ENCODE measurements at regions not wholly inside any gene's neighbourhood (a gene's known extent, or its start where the extent isn't known, plus 50 kb on each side); places are given as distances from the start of the nearest gene placed in this dataset.

DNA sequence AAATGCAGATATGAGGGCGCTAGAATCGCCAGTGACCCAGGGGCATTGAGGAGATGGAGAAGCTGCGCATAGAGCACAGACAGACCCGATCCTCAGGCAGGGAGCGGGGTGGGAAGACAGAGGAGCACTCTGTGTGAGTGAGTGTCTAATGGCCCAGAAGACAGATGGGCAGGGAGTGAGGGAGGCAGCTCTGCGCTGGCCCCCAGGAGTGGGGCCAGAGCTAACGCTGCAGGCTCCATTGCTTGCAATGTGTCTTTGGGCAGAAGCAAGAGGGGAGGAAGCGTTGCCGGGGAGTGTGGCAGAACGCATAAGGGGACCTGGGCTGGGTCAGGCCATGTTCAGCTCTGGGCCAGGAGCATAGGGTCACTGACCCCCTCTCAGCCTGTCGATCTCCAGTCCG lies 207.0 kb downstream of the TBXT start:
- Histone ChIP-seq H2AFZ (ENCODE audit: low read depth, low read length) (no peak overlapping the region), H3K9me3 (ENCODE audit: insufficient read depth, low read length) (no peaks in the 10 kb centered on the region), H4K20me1 (ENCODE audit: insufficient read depth, low read length) (no peaks in the 10 kb centered on the region), H3K36me3 (replicated peaks; ENCODE audit: low read depth, low read length) (no peaks in the 10 kb centered on the region), H3K4me2 (ENCODE audit: low read length) (no peak overlapping the region), H3K79me2 (ENCODE audit: low read length) (no peaks in the 10 kb centered on the region), H3K27ac (ENCODE audit: low read length) (no peak overlapping the region), H3K4me1 (ENCODE audit: low read length) (no peaks in the 10 kb centered on the region), H3K9ac (ENCODE audit: low read length) (no peak overlapping the region), H3K27me3 (ENCODE audit: low read depth, low read length) (no peaks in the 10 kb centered on the region), H3K4me3 (ENCODE audit: low read length) (no peak overlapping the region)
- TF ChIP-seq CTCF (IDR thresholded peaks at IDR 0.05; ENCODE audit: low read depth, low read length) (no peak), EZH2phosphoT487 (IDR thresholded peaks at IDR 0.05; ENCODE audit: low read depth) (no peak)

DNA sequence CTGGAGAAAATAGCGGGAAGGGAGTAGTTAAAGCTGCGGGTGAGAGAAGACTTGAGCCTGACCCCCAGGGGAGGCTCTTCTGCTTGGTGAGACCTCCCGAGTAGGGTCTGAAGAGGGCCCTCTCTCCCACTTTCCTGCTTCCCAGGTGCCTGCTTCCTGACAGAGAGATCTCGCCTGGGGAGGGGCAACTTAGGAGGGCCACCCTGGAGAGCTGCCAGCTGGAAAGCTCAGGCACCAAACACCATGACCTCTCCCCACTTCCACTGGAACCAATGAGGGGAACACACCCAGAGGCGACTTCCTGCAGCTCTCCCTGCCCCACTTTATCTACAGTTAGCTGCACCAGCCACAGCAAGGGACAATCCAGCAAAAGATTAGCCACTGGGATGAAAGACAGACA lies 208.0 kb downstream of the TBXT start:
- TF ChIP-seq EZH2phosphoT487 (IDR thresholded peaks at IDR 0.05; ENCODE audit: low read depth), result no peak

GRCh38 chr6:165956874-165957273 lies 210.8 kb downstream of the TBXT start:
- H3K4me2 ChIP-seq (ENCODE audit: low read length), result no peak overlapping the region
- H3K27ac ChIP-seq (ENCODE audit: low read length), result no peak overlapping the region
- no peak overlapping the region for H2AFZ ChIP-seq (ENCODE audit: low read depth, low read length)
- H3K27me3 ChIP-seq (ENCODE audit: low read depth, low read length), result no peaks in the 10 kb centered on the region
- H3K4me3 ChIP-seq (ENCODE audit: low read length), result no peak overlapping the region
- H3K36me3 ChIP-seq (replicated peaks; ENCODE audit: low read depth, low read length), result no peaks in the 10 kb centered on the region
- no peaks in the 10 kb centered on the region for H4K20me1 ChIP-seq (ENCODE audit: insufficient read depth, low read length)
- TF ChIP-seq EZH2phosphoT487 (IDR thresholded peaks at IDR 0.05; ENCODE audit: low read depth) (no peak), CTCF (IDR thresholded peaks at IDR 0.05; ENCODE audit: low read depth, low read length) (no peak)
- no peaks in the 10 kb centered on the region for H3K79me2 ChIP-seq (ENCODE audit: low read length)
- no peak overlapping the region for H3K9ac ChIP-seq (ENCODE audit: low read length)
- H3K4me1 ChIP-seq (ENCODE audit: low read length), result no peaks in the 10 kb centered on the region
- no peaks in the 10 kb centered on the region for H3K9me3 ChIP-seq (ENCODE audit: insufficient read depth, low read length)

More for the DNA sequence above, 208.0 kb downstream of the TBXT start:
- H3K4me1 ChIP-seq (ENCODE audit: low read length), result no peaks in the 10 kb centered on the region
- no peaks in the 10 kb centered on the region for H3K27me3 ChIP-seq (ENCODE audit: low read depth, low read length)
- no peaks in the 10 kb centered on the region for H3K9me3 ChIP-seq (ENCODE audit: insufficient read depth, low read length)
- no peak overlapping the region for H2AFZ ChIP-seq (ENCODE audit: low read depth, low read length)
- H3K4me3 ChIP-seq (ENCODE audit: low read length), result no peak overlapping the region
- H3K27ac ChIP-seq (ENCODE audit: low read length), result no peak overlapping the region
- H3K36me3 ChIP-seq (replicated peaks; ENCODE audit: low read depth, low read length), result no peaks in the 10 kb centered on the region
- H3K79me2 ChIP-seq (ENCODE audit: low read length), result no peaks in the 10 kb centered on the region
- no peak overlapping the region for H3K4me2 ChIP-seq (ENCODE audit: low read length)
- no peak overlapping the region for H3K9ac ChIP-seq (ENCODE audit: low read length)
- no peaks in the 10 kb centered on the region for H4K20me1 ChIP-seq (ENCODE audit: insufficient read depth, low read length)

GRCh38 chr6:165952514-165952913 lies 215.1 kb downstream of the TBXT start:
- H3K9ac ChIP-seq (ENCODE audit: low read length), result no peak overlapping the region
- H2AFZ ChIP-seq (ENCODE audit: low read depth, low read length), result no peak overlapping the region
- no peak for TF ChIP-seq CTCF (IDR thresholded peaks at IDR 0.05; ENCODE audit: low read depth, low read length)
- no peak for TF ChIP-seq EZH2phosphoT487 (IDR thresholded peaks at IDR 0.05; ENCODE audit: low read depth)
- no peaks in the 10 kb centered on the region for H3K36me3 ChIP-seq (replicated peaks; ENCODE audit: low read depth, low read length)
- no peaks in the 10 kb centered on the region for H3K27me3 ChIP-seq (ENCODE audit: low read depth, low read length)
- no peak overlapping the region for H3K4me3 ChIP-seq (ENCODE audit: low read length)
- no peaks in the 10 kb centered on the region for H4K20me1 ChIP-seq (ENCODE audit: insufficient read depth, low read length)
- no peak overlapping the region for H3K27ac ChIP-seq (ENCODE audit: low read length)
- H3K4me1 ChIP-seq (ENCODE audit: low read length), result no peaks in the 10 kb centered on the region
- H3K9me3 ChIP-seq (ENCODE audit: insufficient read depth, low read length), result no peaks in the 10 kb centered on the region
- H3K4me2 ChIP-seq (ENCODE audit: low read length), result no peak overlapping the region
- H3K79me2 ChIP-seq (ENCODE audit: low read length), result no peaks in the 10 kb centered on the region

- Histone ChIP-seq H3K9me3 (ENCODE audit: insufficient read depth, low read length) (no peaks in the 10 kb centered on the region), H4K20me1 (ENCODE audit: insufficient read depth, low read length) (no peaks in the 10 kb centered on the region), H3K4me1 (ENCODE audit: low read length) (no peaks in the 10 kb centered on the region), H3K79me2 (ENCODE audit: low read length) (no peaks in the 10 kb centered on the region), H3K36me3 (replicated peaks; ENCODE audit: low read depth, low read length) (no peaks in the 10 kb centered on the region), H3K4me2 (ENCODE audit: low read length) (no peak overlapping the region), H3K4me3 (ENCODE audit: low read length) (no peak overlapping the region), H3K9ac (ENCODE audit: low read length) (no peak overlapping the region), H2AFZ (ENCODE audit: low read depth, low read length) (no peak overlapping the region), H3K27ac (ENCODE audit: low read length) (no peak overlapping the region), H3K27me3 (ENCODE audit: low read depth, low read length) (no peaks in the 10 kb centered on the region)
- TF ChIP-seq CTCF (IDR thresholded peaks at IDR 0.05; ENCODE audit: low read depth, low read length), result no peak
- no peak for TF ChIP-seq EZH2phosphoT487 (IDR thresholded peaks at IDR 0.05; ENCODE audit: low read depth)
These were observed 217.3 kb downstream of the TBXT start for GRCh38 chr6:165950316-165950715.

Data from OCI-LY3 (cell line).